ENCODE measurements at regions not wholly inside any gene's neighbourhood (a gene's known extent, or its start where the extent isn't known, plus 50 kb on each side); places are given as distances from the start of the nearest gene placed in this dataset.

DNA sequence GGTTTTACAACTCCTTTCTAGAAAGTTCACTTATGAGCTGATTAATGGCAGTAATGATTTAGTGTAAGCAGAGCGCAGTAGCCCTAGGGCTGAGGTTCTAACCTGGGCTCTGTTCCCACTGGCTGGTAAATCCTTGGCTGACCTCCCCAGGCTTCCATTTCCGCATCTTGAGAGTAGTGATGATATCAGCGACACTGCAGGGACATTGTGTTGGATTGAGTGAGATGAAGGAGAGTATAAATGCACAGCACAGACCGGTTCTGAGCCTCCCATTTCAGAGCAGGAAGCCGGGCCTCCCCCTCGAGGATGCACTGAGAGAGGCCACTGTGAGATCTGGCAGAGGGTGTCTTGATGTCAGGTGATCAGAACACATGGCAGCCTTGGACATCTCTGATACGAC is 477.2 kb upstream of the SULF2 start:
- H3K36me3 ChIP-seq (replicated peaks): no peaks in the 10 kb centered on the region
- H3K27me3 ChIP-seq (replicated peaks): no peaks in the 10 kb centered on the region
- in situ Hi-C loops (cut with HindIII; ENCODE audit: low pct_ligation_motif_present, low sequenced_read_pairs): no loop called here
- no peak for DNase-seq
- H3K27ac ChIP-seq: no peak overlapping the region
- H3K4me3 ChIP-seq (ENCODE audit: low read depth, low read length): no peak overlapping the region
- TF ChIP-seq, protein P1, sequence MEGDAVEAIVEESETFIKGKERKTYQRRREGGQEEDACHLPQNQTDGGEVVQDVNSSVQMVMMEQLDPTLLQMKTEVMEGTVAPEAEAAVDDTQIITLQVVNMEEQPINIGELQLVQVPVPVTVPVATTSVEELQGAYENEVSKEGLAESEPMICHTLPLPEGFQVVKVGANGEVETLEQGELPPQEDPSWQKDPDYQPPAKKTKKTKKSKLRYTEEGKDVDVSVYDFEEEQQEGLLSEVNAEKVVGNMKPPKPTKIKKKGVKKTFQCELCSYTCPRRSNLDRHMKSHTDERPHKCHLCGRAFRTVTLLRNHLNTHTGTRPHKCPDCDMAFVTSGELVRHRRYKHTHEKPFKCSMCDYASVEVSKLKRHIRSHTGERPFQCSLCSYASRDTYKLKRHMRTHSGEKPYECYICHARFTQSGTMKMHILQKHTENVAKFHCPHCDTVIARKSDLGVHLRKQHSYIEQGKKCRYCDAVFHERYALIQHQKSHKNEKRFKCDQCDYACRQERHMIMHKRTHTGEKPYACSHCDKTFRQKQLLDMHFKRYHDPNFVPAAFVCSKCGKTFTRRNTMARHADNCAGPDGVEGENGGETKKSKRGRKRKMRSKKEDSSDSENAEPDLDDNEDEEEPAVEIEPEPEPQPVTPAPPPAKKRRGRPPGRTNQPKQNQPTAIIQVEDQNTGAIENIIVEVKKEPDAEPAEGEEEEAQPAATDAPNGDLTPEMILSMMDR (IDR thresholded peaks at IDR 0.05; ENCODE audit: low read depth, low read length, missing control alignments): no peak

DNA sequence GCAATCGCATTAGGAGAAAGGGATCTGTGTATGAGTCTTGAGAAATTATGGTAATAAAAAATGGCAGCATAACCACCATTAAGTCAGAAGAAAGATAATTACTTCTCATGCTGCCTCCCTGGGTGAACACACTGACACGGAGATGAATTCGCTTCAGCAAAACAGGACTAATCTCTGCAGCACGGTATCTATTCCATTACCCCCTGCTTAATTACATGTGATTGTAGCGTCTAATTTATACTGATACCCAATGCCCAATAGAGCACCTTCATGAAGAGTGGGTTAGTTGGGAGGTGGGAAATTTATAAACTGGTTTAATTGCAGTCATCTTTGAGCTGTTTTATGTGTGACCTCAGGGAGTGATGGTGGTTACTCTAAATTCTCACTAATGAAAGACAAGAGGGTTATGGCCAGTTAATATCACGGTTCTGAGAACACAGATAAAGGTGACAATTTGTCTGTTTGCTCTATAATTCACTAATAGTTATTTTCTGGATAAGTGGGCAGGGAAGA is 476.2 kb upstream of the SULF2 start:
- TF ChIP-seq, protein P1 (IDR thresholded peaks at IDR 0.05; ENCODE audit: low read depth, low read length, missing control alignments): no peak
- no peak overlapping the region for H3K4me3 ChIP-seq (ENCODE audit: low read depth, low read length)
- H3K36me3 ChIP-seq (replicated peaks): no peaks in the 10 kb centered on the region
- no peak overlapping the region for H3K27ac ChIP-seq
- no peak for DNase-seq
- H3K27me3 ChIP-seq (replicated peaks): no peaks in the 10 kb centered on the region
- in situ Hi-C loops (cut with HindIII; ENCODE audit: low pct_ligation_motif_present, low sequenced_read_pairs): no loop called here

DNA sequence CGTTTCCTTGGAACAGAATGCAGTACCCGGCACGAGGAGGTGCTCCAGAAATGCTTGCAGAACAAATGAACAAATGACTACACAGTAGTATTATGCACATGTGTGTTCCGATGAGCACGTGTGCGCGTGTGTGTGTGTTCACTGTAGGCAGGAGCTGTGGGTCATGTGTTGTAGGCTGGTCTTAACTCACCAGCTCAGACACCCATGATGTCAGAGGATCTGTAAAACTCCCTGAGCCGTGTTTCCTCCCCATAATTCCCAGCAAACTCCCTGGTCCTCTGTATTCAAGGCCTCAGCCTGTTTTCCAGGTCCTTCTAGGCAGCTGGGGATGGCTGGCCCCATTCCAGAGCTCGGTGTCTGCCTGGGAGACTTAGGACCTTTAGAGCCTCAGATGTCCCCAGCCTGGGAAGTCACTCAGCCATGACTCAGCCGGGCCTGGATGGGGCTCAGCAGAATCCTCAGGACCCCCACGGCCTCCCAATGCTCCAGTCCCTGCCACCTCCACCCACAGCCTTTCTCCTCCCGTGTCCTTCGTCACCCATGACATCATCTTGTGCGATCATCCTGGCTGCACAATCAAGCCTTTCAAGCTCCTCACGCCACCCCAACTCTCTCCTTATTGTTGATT is 475.0 kb upstream of the SULF2 start:
- no peak overlapping the region for H3K27ac ChIP-seq
- H3K4me3 ChIP-seq (ENCODE audit: low read depth, low read length): no peak overlapping the region
- H3K36me3 ChIP-seq (replicated peaks): no peaks in the 10 kb centered on the region
- in situ Hi-C loops (cut with HindIII; ENCODE audit: low pct_ligation_motif_present, low sequenced_read_pairs): no loop called here
- TF ChIP-seq, protein P1 (IDR thresholded peaks at IDR 0.05; ENCODE audit: low read depth, low read length, missing control alignments): no peak
- H3K27me3 ChIP-seq (replicated peaks): no peaks in the 10 kb centered on the region
- DNase-seq: no peak

DNA sequence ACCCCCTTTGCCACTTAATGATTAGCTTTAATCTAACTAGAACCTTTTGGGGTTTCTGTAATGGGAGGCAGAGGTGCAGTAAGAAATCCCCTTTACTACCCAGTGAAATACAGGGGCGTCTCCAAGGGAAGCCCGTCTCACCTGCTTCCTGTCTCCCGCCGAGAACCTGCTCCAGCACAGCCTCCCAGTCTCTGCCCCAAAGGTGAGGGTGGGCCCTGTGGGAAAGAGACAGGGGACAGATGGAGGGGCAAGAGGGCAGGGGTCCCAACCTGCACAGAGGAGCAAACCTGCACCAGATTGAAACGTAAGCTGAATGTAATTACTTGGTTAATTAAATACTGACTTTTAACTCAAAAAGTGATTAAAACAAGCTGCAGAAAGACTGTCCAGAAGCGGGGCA is 474.2 kb upstream of the SULF2 start:
- Histone ChIP-seq H3K27me3 (replicated peaks) (no peaks in the 10 kb centered on the region), H3K4me3 (ENCODE audit: low read depth, low read length) (no peak overlapping the region), H3K27ac (no peak overlapping the region), H3K36me3 (replicated peaks) (no peaks in the 10 kb centered on the region)
- DNase-seq: no peak
- in situ Hi-C loops (cut with HindIII; ENCODE audit: low pct_ligation_motif_present, low sequenced_read_pairs): no loop called here
- TF ChIP-seq, protein P1 (IDR thresholded peaks at IDR 0.05; ENCODE audit: low read depth, low read length, missing control alignments): no peak

DNA sequence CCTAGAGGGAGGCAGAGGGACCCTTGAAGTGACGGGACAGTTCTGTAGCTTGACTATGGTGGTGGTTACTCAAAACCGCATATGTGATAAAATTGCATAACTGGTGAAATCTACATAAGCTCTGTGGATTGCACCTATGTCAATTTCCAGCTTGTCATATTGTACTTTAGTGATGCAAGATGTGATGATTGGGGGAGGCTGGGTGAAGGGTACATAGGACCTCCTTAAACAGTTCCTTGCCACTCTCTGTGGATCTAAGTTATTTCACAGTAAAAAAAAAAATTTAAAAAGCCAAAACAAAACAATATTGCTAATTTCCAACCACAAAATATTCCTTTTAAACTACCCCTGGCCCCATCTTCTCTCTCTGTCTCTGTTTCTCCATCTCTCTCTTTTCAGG is 472.6 kb upstream of the SULF2 start:
- in situ Hi-C loops (cut with HindIII; ENCODE audit: low pct_ligation_motif_present, low sequenced_read_pairs): no loop called here
- TF ChIP-seq, protein P1 (IDR thresholded peaks at IDR 0.05; ENCODE audit: low read depth, low read length, missing control alignments): no peak
- no peaks in the 10 kb centered on the region for H3K36me3 ChIP-seq (replicated peaks)
- no peak overlapping the region for H3K27ac ChIP-seq
- H3K4me3 ChIP-seq (ENCODE audit: low read depth, low read length): no peak overlapping the region
- no peak for DNase-seq
- no peaks in the 10 kb centered on the region for H3K27me3 ChIP-seq (replicated peaks)

DNA sequence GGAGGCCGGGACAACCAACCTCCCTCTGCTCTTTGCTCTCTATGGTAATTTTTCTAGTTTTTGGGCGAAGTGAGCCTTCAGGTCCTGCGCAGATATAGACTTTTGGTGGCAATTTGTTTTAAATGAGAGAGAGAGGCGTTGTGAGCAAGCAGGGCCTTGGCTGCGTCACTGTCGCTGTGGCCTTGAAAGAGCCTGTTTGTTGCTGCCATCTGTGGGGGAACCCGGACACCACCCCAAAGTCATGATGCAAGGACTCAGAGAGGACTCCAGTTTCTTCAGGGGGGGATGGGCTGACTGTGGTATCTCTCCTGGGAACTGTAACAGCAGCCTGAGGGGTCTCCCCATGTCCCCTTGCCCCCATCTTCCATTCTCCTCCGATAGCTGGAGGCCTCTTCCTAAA is 462.7 kb upstream of the SULF2 start:
- in situ Hi-C loops (cut with HindIII; ENCODE audit: low pct_ligation_motif_present, low sequenced_read_pairs): no loop called here
- no peaks in the 10 kb centered on the region for H3K27me3 ChIP-seq (replicated peaks)
- no peak for DNase-seq
- H3K27ac ChIP-seq: no peak overlapping the region
- no peaks in the 10 kb centered on the region for H3K36me3 ChIP-seq (replicated peaks)
- TF ChIP-seq, protein P1 (IDR thresholded peaks at IDR 0.05; ENCODE audit: low read depth, low read length, missing control alignments): no peak
- no peak overlapping the region for H3K4me3 ChIP-seq (ENCODE audit: low read depth, low read length)

All from brain microvascular endothelial cell (primary cell).